MCF 10A (cell line): ENCODE measurements at regions not wholly inside any gene's neighbourhood (a gene's known extent, or its start where the extent isn't known, plus 50 kb on each side); places are given as distances from the start of the nearest gene placed in this dataset.
A peak's percentile ranks its signal among the peaks of the same experiment; 100 is the strongest.

Experiments
- BruUV-seq: library from RNA; stranded (reverse); fragments of 400-500 nt; replicated peaks from 2 replicates; lab custom pipeline; 2021; lab: Mats Ljungman, UMichigan
- CTCF ChIA-PET: fragments of 300-600 bp; sonication (Branson Sonifier 250); formaldehyde crosslinking; extraction: SDS; loops from one replicate; lab custom pipeline; 2021; ENCODE audit warnings: antibody characterized with exemption, inconsistent platforms; lab: Yijun Ruan, JAX
- POLR2A ChIA-PET: fragments of 300-600, 350-650 bp; sonication (Branson Sonifier 250); formaldehyde crosslinking; extraction: SDS; loops from one replicate; lab custom pipeline; 2020; ENCODE audit warnings: antibody characterized with exemption, inconsistent platforms; lab: Yijun Ruan, JAX
- DNase-seq: peaks from one replicate; pipeline ENCODE4 v3.0.0-alpha.2; 2018; ENCODE audit not compliant: unreplicated experiment
- H3K27ac Mint-ChIP-seq: one replicate; pipeline ENCODE4 v1.8.0; 2022; ENCODE audit warnings: mild to moderate bottlenecking, low read depth, mixed read lengths; ENCODE audit not compliant: unreplicated experiment
- H3K27me3 Mint-ChIP-seq: one replicate; pipeline ENCODE4 v1.8.0; 2022; ENCODE audit warnings: mixed read lengths; ENCODE audit not compliant: insufficient read depth, unreplicated experiment
- H3K36me3 Mint-ChIP-seq: one replicate; pipeline ENCODE4 v1.8.0; 2022; ENCODE audit warnings: mild to moderate bottlenecking, moderate library complexity, mixed read lengths; ENCODE audit not compliant: insufficient read depth, unreplicated experiment
- H3K4me1 Mint-ChIP-seq: one replicate; pipeline ENCODE4 v1.8.0; 2022; ENCODE audit warnings: mixed read lengths; ENCODE audit not compliant: insufficient read depth, unreplicated experiment
- H3K4me3 Mint-ChIP-seq: one replicate; pipeline ENCODE4 v1.8.0; 2022; ENCODE audit warnings: mild to moderate bottlenecking, moderate library complexity, mixed read lengths; ENCODE audit not compliant: unreplicated experiment
- H3K9me3 Mint-ChIP-seq: one replicate; pipeline ENCODE4 v1.8.0; 2022; ENCODE audit warnings: mixed read lengths; ENCODE audit not compliant: unreplicated experiment
- CTCF ChIP-seq: fragments of 200-600 bp; IDR thresholded peaks from one replicate; pipeline ENCODE4 v1.8.0; 2022; ENCODE audit warnings: antibody characterized with exemption, mild to moderate bottlenecking; ENCODE audit not compliant: unreplicated experiment
- intact Hi-C: fragments of 100-400 bp; cut with micrococcal nuclease; formaldehyde crosslinking; loops from 2 replicates; pipeline ENCODE4 v1.14.1; 2022

- Mint-ChIP-seq H3K27ac (no peak overlapping the region), H3K9me3 (peaks cover 7% of the 10 kb centered on the region), H3K4me1 (peaks cover 14% of the 10 kb centered on the region), H3K27me3 (no peaks in the 10 kb centered on the region), H3K4me3 (no peak overlapping the region), H3K36me3 (no peaks in the 10 kb centered on the region)
- no peak for TF ChIP-seq CTCF
- ChIA-PET CTCF (interaction anchor here (0.5 kb wide), 1 partner anchor 155 kb away, joined by 3 read pairs; no protein-coding TSS in a partner anchor), POLR2A (interaction anchor here (2.2 kb wide), 1 partner anchor 12 kb away, joined by 5 read pairs; no protein-coding TSS in a partner anchor)
- BruUV-seq = no TSS peak
- intact Hi-C loops = loop anchor here (10.0 kb wide), 1 partner anchor 142 kb away; no protein-coding TSS in a partner anchor
- DNase-seq = no peak
These were observed 129.8 kb upstream of the GPR26 start for GRCh38 chr10:123536176-123536845.

GRCh38 chr10:123537188-123537961 is 128.8 kb upstream of the GPR26 start:
- Mint-ChIP-seq H3K9me3 (peaks cover 7% of the 10 kb centered on the region), H3K4me1 (peaks cover 14% of the 10 kb centered on the region), H3K4me3 (no peak overlapping the region), H3K27ac (peak overlapping the region; percentile 84), H3K36me3 (no peaks in the 10 kb centered on the region), H3K27me3 (no peaks in the 10 kb centered on the region)
- TF ChIP-seq CTCF = no peak
- POLR2A ChIA-PET = interaction anchor here (2.2 kb wide), 1 partner anchor 11 kb away, joined by 5 read pairs; no protein-coding TSS in a partner anchor
- DNase-seq = no peak
- CTCF ChIA-PET = interaction anchor here (0.6 to 1.6 kb wide), 3 partner anchors 21 to 862 kb away, joined by 3 to 6 read pairs (median 3); no protein-coding TSS in a partner anchor
- BruUV-seq = no TSS peak
- intact Hi-C loops = loop anchor here (10.0 kb wide), 1 partner anchor 143 kb away; no protein-coding TSS in a partner anchor

GRCh38 chr10:123538401-123539320 is 127.5 kb upstream of the GPR26 start:
- BruUV-seq = TSS peak; percentile 60
- CTCF ChIA-PET = interaction anchor here (0.6 to 1.6 kb wide), 8 partner anchors 20 to 861 kb away, joined by 3 to 6 read pairs (median 4); no protein-coding TSS in a partner anchor
- H3K9me3 Mint-ChIP-seq = peaks cover 7% of the 10 kb centered on the region

More at GRCh38 chr10:123538401-123539320, 127.5 kb upstream of the GPR26 start:
- intact Hi-C loops = loop anchor here (10.0 kb wide), 1 partner anchor 144 kb away; no protein-coding TSS in a partner anchor
- H3K36me3 Mint-ChIP-seq = no peaks in the 10 kb centered on the region
- no peaks in the 10 kb centered on the region for H3K27me3 Mint-ChIP-seq
- peak; percentile 33 for DNase-seq
- peak overlapping the region; percentile 84 for H3K27ac Mint-ChIP-seq
- no peak overlapping the region for H3K4me3 Mint-ChIP-seq
- H3K4me1 Mint-ChIP-seq = peaks cover 14% of the 10 kb centered on the region
- no peak for TF ChIP-seq CTCF
- POLR2A ChIA-PET = interaction anchor here (0.7 to 2.2 kb wide), 6 partner anchors 10 to 877 kb away, joined by 3 to 9 read pairs (median 4); partner anchors contain the start of gene BUB3
